ENCODE measurements at regions not wholly inside any gene's neighbourhood (a gene's known extent, or its start where the extent isn't known, plus 50 kb on each side); places are given as distances from the start of the nearest gene placed in this dataset.

GRCh38 chr5:5602554-5602953, 180.1 kb downstream of the ICE1 start:
- DNase-seq (ENCODE audit: low read depth, low spot score) = no peak
- H3K4me3 ChIP-seq (ENCODE audit: low read depth, low read length) = no peak overlapping the region
- POLR2A ChIA-PET = no interaction called here
- TF ChIP-seq CTCF (IDR thresholded peaks at IDR 0.05; ENCODE audit: insufficient read depth, low read length, missing control alignments) = no peak
- CTCF ChIA-PET = no interaction called here

- ChIA-PET POLR2A (no interaction called here), CTCF (no interaction called here)
- TF ChIP-seq CTCF (IDR thresholded peaks at IDR 0.05; ENCODE audit: insufficient read depth, low read length, missing control alignments) = no peak
- DNase-seq (ENCODE audit: low read depth, low spot score) = no peak
- H3K4me3 ChIP-seq (ENCODE audit: low read depth, low read length) = no peak overlapping the region
Measured at GRCh38 chr5:5598547-5599113, 176.2 kb downstream of the ICE1 start.

- CTCF ChIA-PET = no interaction called here
- DNase-seq (ENCODE audit: low read depth, low spot score) = no peak
- POLR2A ChIA-PET = no interaction called here
- no peak overlapping the region for H3K4me3 ChIP-seq (ENCODE audit: low read depth, low read length)
- TF ChIP-seq CTCF (IDR thresholded peaks at IDR 0.05; ENCODE audit: insufficient read depth, low read length, missing control alignments) = no peak
Measured at GRCh38 chr5:5593391-5593790, 170.9 kb downstream of the ICE1 start.

- no peak overlapping the region for H3K4me3 ChIP-seq (ENCODE audit: low read depth, low read length)
- TF ChIP-seq CTCF (IDR thresholded peaks at IDR 0.05; ENCODE audit: insufficient read depth, low read length, missing control alignments) = no peak
- ChIA-PET CTCF (no interaction called here), POLR2A (no interaction called here)
- DNase-seq (ENCODE audit: low read depth, low spot score) = no peak
Measured at GRCh38 chr5:5592541-5592940, 170.1 kb downstream of the ICE1 start.

- no peak overlapping the region for H3K4me3 ChIP-seq (ENCODE audit: low read depth, low read length)
- no peak for TF ChIP-seq CTCF (IDR thresholded peaks at IDR 0.05; ENCODE audit: insufficient read depth, low read length, missing control alignments)
- no peak for DNase-seq (ENCODE audit: low read depth, low spot score)
- ChIA-PET POLR2A (no interaction called here), CTCF (no interaction called here)
Measured at GRCh38 chr5:5591567-5591966, 169.1 kb downstream of the ICE1 start.

GRCh38 chr5:5589857-5590256, 167.4 kb downstream of the ICE1 start:
- ChIA-PET POLR2A (no interaction called here), CTCF (no interaction called here)
- TF ChIP-seq CTCF (IDR thresholded peaks at IDR 0.05; ENCODE audit: insufficient read depth, low read length, missing control alignments) = no peak
- DNase-seq (ENCODE audit: low read depth, low spot score) = no peak
- no peak overlapping the region for H3K4me3 ChIP-seq (ENCODE audit: low read depth, low read length)

Measured in AG04449 (cell line).